DND-41 (cell line): ENCODE measurements at regions not wholly inside any gene's neighbourhood (a gene's known extent, or its start where the extent isn't known, plus 50 kb on each side); places are given as distances from the start of the nearest gene placed in this dataset.

Source experiments
- ATAC-seq: fragments of 200-7000 bp; cut with Tn5 transposase; 3 replicates; pipeline ENCODE4 v1.9.1; 2021; ENCODE audit warnings: low read depth; ENCODE audit not compliant: insufficient read depth
- DNase-seq: peaks from one replicate; pipeline ENCODE4 v3.0.0-alpha.2; 2020
- H2AFZ ChIP-seq: 2 replicates; pipeline ENCODE4 v1.6.0; 2012; ENCODE audit warnings: low read depth, low read length
- H3K27ac ChIP-seq: 2 replicates; pipeline ENCODE4 v1.5.1; 2012; ENCODE audit warnings: low read length, inconsistent platforms
- H3K27me3 ChIP-seq: fragments of 200-600 bp; sonication (generic); 2 replicates; pipeline ENCODE4 v1.6.0; 2012; ENCODE audit warnings: low read length, mild to moderate bottlenecking, inconsistent platforms; ENCODE audit not compliant: insufficient read depth, poor library complexity
- H3K36me3 ChIP-seq: 2 replicates; pipeline ENCODE4 v1.5.1; 2012; ENCODE audit warnings: low read length, inconsistent platforms; ENCODE audit not compliant: insufficient read depth
- H3K4me1 ChIP-seq: 2 replicates; pipeline ENCODE4 v1.5.1; 2012; ENCODE audit warnings: mild to moderate bottlenecking, low read length; ENCODE audit not compliant: insufficient read depth
- H3K4me2 ChIP-seq: 2 replicates; pipeline ENCODE4 v1.6.0; 2012; ENCODE audit warnings: mild to moderate bottlenecking, moderate library complexity, low read length, inconsistent platforms; ENCODE audit not compliant: insufficient read depth
- H3K4me3 ChIP-seq, 2 experiments: fragments of 200-600 bp in 1 of 2; shearing (Covaris generic) in 1 of 2; 2 replicates each; pipeline ENCODE4 v1.5.1; 2012 to 2016; ENCODE audit warnings: inconsistent platforms in 2 of 2, low read length in 2 of 2, mild to moderate bottlenecking in 2 of 2, low read depth in 1 of 2, moderate library complexity in 1 of 2
- H3K79me2 ChIP-seq: 2 replicates; pipeline ENCODE4 v1.6.0; 2012; ENCODE audit warnings: low read length, inconsistent platforms; ENCODE audit not compliant: insufficient read depth
- H3K9ac ChIP-seq: 2 replicates; pipeline ENCODE4 v1.6.0; 2012; ENCODE audit warnings: low read depth, mild to moderate bottlenecking, inconsistent platforms, low read length, moderate library complexity
- H3K9me3 ChIP-seq: 2 replicates; pipeline ENCODE4 v1.5.1; 2012; ENCODE audit warnings: low read length, moderate library complexity, mild to moderate bottlenecking, inconsistent platforms; ENCODE audit not compliant: insufficient read depth, severe bottlenecking
- H4K20me1 ChIP-seq: 2 replicates; pipeline ENCODE4 v1.6.0; 2012; ENCODE audit warnings: low read length; ENCODE audit not compliant: insufficient read depth
- CTCF ChIP-seq: IDR thresholded peaks from 2 replicates; pipeline ENCODE4 v1.5.1; 2012; ENCODE audit warnings: borderline replicate concordance, low read length, moderate library complexity, mild to moderate bottlenecking; ENCODE audit not compliant: poor library complexity, severe bottlenecking; ENCODE audit errors: extremely low read depth
- EZH2 ChIP-seq: IDR thresholded peaks from 3 replicates; pipeline ENCODE4 v1.6.1; 2012; ENCODE audit warnings: borderline replicate concordance, low read depth, mild to moderate bottlenecking, moderate library complexity, low read length, inconsistent platforms; ENCODE audit not compliant: severe bottlenecking

- Histone ChIP-seq H3K36me3 (no peaks in the 10 kb centered on the region), H3K27ac (no peak overlapping the region), H4K20me1 (no peaks in the 10 kb centered on the region), H2AFZ (no peak overlapping the region), H3K4me3 (no peak overlapping the region), H3K4me2 (no peak overlapping the region), H3K79me2 (no peaks in the 10 kb centered on the region), H3K9ac (no peak overlapping the region), H3K9me3 (no peaks in the 10 kb centered on the region), H3K27me3 (no peaks in the 10 kb centered on the region), H3K4me1 (peaks cover 25% of the 10 kb centered on the region)
- no peak for DNase-seq
- TF ChIP-seq EZH2, result no peak
- no peak for TF ChIP-seq CTCF
- ATAC-seq, result no peak
These were observed 63.7 kb downstream of the PTGS2 start for GRCh38 chr1:186616511-186616910.

DNA sequence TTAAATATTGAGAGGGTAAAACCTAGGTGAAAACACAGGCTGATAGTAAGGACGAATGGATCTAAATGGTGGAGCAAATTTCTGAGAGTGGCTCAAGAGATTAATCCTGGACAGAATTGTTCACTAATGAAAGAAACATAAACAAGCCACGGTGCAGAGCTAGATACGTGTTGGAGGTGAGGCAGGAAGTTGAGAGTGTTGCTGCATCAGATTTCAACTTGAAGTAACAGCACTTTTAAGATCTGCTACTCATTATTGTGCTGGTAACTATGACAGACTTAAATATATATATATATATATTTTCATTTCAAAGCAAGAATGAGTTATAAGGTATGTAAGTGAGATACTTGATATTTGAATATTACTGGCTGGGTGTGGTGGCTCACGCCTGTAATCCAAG, 64.9 kb downstream of the PTGS2 start:
- no peaks in the 10 kb centered on the region for H3K9me3 ChIP-seq

GRCh38 chr1:186611156-186611555, 69.1 kb downstream of the PTGS2 start:
- no peak overlapping the region for H3K9ac ChIP-seq
- H3K27ac ChIP-seq, result no peak overlapping the region
- TF ChIP-seq CTCF (no peak), EZH2 (no peak)
- no peak overlapping the region for H3K4me3 ChIP-seq
- H3K79me2 ChIP-seq, result no peaks in the 10 kb centered on the region
- peaks cover 4% of the 10 kb centered on the region for H3K4me1 ChIP-seq
- DNase-seq, result no peak
- H3K36me3 ChIP-seq, result no peaks in the 10 kb centered on the region
- no peak overlapping the region for H3K4me2 ChIP-seq
- no peak for ATAC-seq
- H2AFZ ChIP-seq, result no peak overlapping the region
- no peaks in the 10 kb centered on the region for H3K27me3 ChIP-seq
- no peaks in the 10 kb centered on the region for H4K20me1 ChIP-seq
- H3K9me3 ChIP-seq, result no peaks in the 10 kb centered on the region

More for the DNA sequence above, 64.9 kb downstream of the PTGS2 start:
- Histone ChIP-seq H3K4me1 (peaks cover 17% of the 10 kb centered on the region), H2AFZ (no peak overlapping the region), H3K36me3 (no peaks in the 10 kb centered on the region), H3K4me2 (no peak overlapping the region), H3K27ac (no peak overlapping the region), H4K20me1 (no peaks in the 10 kb centered on the region), H3K4me3 (no peak overlapping the region), H3K27me3 (no peaks in the 10 kb centered on the region), H3K9ac (no peak overlapping the region), H3K79me2 (no peaks in the 10 kb centered on the region)
- ATAC-seq (no peak), DNase-seq (no peak)
- TF ChIP-seq CTCF (no peak), EZH2 (no peak)

DNA sequence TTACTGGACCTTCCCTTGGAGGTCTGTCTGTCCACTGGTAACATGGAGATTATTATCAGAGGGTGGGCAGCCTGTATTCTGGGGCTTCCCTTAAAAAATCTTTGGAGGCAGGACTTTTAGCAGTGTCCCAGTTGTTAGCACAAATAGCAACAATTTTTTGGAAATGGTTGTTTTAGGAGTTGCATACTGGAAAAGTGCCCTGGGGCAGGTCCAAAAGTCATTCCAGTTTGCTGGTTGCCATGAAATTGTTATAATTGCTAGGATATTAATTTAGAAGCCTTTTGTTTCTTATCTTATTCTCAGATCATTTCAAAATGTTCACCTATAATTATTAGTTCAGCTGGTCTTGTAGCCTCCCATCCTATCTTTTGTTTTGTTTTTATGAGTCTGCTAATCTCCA, 71.0 kb downstream of the PTGS2 start:
- Histone ChIP-seq H3K9me3 (no peaks in the 10 kb centered on the region), H4K20me1 (no peaks in the 10 kb centered on the region), H2AFZ (no peak overlapping the region), H3K4me1 (no peaks in the 10 kb centered on the region), H3K36me3 (no peaks in the 10 kb centered on the region), H3K27ac (no peak overlapping the region), H3K4me3 (no peak overlapping the region), H3K9ac (no peak overlapping the region), H3K27me3 (no peaks in the 10 kb centered on the region), H3K4me2 (no peak overlapping the region), H3K79me2 (no peaks in the 10 kb centered on the region)
- ATAC-seq, result no peak
- no peak for DNase-seq
- no peak for TF ChIP-seq EZH2
- TF ChIP-seq CTCF, result no peak
